H1 (cell line): ENCODE measurements at regions not wholly inside any gene's neighbourhood (a gene's known extent, or its start where the extent isn't known, plus 50 kb on each side); places are given as distances from the start of the nearest gene placed in this dataset. TPM values are rescaled to one million over a fixed set of nuclear protein-coding genes. Genes with fewer than 3 reads are reported as not detected.

Experiments used
- small RNA-seq: library from polyadenylated mRNA; stranded (forward); fragments of <200 nt; extraction: miRNeasy Mini kit (QIAGEN cat#:217004); gene quantifications from one replicate; pipeline ENCODE3, GENCODE V24; 2013; ENCODE audit not compliant: insufficient read depth

Small RNA genes lying in the stretch of these regions (small RNA-seq; reads per million reads assigned to genes)
- gene AC022523.2 (not detected), gene RF00026 (not detected), gene RNU6-1186P (not detected)
